CD4-positive, alpha-beta T cell treated with Interleukin-17A for 4 hours (primary cell): ENCODE measurements at regions not wholly inside any gene's neighbourhood (a gene's known extent, or its start where the extent isn't known, plus 50 kb on each side); places are given as distances from the start of the nearest gene placed in this dataset.
A peak's percentile ranks its signal among the peaks of the same experiment; 100 is the strongest.
"Not testable (repeated sequence)": the region's sequence is repeated elsewhere in the genome, so short reads cannot be mapped to it uniquely, and the experiment has no call there.

ENCODE experiments used
- DNase-seq: peaks from one replicate; pipeline ENCODE4 v3.0.0-alpha.2; 2020; ENCODE audit warnings: mixed read lengths

DNA sequence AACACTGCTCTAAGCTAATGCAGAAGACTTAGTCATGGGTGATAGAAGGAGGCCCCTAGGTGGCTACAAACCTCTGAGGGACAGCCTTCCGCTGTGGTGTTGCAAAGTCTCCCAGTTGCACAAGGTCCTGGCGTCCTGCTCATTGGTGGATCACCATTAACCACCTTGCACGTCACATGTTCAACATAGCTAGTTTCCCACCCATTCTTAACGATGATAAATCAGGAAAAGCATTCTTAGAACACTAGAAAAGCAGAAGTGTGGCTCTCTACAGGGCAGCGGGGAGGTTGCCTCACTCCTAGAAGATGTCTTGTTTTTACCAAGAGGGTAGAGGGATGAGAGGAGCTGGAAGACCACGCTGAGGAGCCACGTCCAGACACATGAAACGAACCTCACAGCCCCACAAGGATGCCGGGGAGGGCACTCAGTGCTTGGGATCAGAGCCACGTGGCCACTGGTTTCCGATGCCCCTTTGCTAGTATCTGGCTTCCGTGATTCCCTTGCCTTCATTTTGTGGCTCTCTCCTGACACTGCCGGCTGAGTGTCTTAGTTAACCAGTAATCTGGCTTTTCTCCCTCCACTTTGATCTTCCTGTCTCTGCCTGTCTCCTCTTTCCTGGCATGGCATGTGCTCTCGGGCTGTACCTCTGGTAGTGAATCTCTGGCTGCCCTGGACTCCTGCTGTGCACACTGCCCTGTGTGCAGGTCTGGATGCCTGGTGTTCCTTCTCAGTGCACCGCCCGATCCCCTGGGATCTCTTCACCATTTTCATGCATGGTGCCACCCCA lies 91.4 kb upstream of the NEDD9 start:
- no peak for DNase-seq

DNA sequence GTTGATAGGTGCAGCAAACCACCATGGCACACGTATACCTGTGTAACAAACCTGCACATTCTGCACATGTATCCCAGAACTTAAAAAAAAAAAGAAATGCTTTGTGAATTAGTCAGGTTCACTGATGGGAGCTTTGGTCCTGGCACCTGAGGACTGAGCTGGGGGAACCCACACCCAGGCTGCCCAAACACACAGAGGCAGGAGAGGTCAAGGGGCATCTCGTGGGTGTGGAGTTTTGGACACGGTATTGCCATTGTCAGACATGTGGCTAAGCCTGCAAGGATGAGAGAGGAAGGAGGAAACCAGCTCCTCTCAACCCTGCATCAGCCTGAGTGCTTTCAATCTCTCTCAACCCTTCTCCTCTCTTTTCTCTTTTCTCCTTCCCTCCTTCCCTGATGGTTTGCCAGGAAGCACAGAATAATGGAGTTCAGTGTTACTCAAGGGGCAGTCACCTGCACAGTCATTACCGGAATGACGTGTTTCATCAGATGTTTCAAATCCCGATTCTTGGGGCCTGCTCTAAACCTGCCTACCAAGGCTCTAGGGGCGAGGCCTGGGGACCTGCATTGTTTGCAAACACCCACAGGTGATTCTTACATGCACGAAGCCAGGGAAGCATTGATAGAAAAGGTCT lies 89.9 kb upstream of the NEDD9 start:
- no peak for DNase-seq

DNA sequence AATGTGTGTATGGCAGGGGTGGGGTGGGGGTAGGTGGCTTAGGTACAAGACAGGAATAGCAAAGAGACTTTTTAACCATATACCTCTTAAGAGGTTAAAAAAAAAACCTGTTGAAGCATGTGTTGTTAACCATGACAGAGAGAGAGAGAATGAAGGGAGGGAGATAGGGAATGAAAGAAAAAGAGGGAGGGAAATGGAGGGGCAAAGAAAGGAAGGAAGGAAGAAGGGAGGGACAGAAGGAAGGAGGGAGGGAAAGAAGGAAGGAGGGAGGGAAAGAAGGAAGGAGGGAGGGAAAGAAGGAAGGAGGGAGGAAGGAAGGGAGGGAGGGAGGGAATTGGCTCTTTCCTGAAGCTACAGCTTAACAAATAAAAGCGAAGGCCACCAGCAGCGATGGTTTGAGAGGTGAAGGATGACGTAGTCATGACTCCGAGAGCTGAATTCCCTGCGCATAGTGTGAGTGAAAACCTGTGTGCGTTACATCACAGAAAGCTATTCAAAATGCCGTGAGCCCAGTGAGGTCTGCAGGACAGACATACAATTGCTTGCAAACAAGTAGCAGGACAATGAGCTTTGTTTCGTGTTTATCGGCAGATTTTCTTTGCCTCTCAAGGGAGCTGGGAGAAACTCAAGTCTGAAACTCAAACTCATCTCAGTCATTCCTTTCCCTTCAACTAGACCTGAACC lies 88.6 kb upstream of the NEDD9 start:
- no peak for DNase-seq

DNA sequence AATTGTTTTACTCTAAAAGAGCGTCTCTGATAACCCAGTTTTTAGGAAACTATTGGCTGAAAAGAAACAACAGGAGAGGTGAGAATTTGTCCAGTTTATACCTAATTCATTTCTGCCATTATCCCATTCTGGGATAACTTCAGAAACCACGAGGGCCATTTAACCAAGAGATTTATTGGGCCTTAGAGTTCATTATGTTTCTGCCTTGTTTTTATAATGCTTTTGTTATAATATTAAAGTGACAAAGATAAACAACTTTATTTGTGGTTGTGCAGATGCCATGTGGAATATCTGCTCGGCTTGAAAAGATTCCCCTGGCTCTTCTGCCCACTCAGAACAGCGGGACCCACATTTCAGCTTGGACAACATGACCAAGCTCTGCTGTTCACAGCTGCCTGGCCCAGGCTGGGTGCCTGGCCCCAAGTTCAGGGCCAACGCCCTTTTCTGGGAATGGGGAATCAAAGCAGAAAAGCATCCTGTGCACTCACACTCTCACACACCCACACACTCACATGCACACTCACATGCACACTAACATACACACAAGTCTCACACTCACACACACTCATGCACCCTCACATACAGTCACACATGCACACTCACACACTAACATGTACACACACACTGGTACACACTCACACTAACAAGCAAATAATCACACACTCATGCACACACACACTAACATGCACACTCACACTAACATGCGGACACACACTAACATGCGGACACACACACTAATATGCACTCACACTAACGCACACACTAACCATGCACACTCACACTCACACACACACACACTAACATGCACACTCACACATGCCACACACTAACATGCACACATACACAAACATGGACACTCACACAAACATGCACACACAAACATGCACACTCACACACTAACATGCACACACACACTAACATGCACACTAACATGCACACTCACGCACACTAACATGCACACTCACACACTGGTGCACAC lies 86.7 kb upstream of the NEDD9 start:
- DNase-seq: no peak

DNA sequence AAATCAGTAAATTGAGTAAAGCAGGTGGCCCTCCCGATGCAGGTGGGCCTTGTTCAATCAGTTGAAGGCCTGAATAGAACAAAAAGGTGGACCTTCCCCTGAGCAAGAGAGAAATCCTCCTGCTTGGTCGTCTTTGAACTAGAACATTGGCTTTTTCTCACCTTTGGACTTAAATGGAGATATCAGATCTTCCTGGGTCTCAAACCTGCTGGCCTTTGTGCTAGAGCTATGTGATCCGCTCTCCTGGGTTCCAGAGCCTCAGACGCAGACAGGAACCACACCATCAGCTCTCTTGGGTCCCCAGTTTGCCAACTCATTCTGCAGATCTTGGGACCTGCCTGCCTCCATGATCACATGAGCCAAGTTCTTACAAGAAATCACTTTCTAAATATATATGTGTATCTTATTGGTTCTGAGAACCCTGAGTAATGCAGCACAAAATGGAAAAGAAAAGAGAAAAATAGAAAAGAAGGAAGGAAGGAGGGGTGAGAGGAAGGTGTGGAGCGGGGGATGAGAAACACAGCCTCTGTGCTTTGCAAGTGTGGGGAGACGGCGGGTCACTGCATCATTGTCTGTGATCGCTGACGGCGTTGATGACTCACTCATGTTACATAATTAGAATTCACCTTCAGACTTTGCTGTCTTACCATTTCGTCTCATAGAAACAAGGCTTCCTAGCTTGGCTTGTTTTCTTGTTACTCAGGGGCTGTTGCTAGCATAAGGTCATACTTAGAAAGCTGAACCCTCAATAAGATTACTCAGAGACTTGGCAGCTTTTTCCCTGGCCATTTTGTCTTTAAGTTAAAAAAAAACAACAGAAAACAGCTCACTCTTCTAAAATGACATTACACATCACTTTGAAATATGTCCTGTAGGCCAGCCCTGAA lies 85.7 kb upstream of the NEDD9 start:
- DNase-seq: peak; percentile 70

DNA sequence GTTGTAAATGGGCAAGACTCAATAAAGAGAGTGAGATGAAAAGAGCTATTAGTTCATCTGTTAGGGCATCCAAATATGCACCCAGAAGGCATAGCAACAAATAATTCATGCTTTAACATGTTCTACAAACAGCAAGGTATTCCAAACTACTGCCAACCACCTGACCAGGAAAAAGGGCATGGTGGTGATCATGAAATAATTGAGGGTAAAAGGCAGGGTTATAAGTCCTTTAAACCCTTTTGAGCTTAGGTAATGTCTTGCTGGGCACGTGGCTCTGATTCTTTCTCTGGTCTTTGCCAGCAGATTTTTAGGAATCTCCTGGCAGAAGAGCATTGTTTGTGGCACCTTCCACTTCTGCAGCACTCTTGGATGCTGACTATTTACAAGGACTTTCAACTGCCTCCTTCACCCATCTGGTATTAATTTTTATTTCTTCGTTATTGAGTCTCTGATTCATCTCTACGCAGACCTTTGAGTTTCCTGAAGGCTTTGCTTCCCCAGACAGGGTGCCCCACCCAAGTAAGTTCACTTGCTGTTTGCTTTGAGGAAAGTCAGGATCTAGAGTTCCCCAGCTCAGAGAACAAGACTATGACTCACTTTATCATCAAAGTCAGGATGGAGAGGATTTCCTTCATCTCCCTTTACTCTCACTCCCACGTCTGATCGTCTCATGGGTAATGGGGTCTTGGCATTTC lies 83.4 kb upstream of the NEDD9 start:
- no peak for DNase-seq

DNA sequence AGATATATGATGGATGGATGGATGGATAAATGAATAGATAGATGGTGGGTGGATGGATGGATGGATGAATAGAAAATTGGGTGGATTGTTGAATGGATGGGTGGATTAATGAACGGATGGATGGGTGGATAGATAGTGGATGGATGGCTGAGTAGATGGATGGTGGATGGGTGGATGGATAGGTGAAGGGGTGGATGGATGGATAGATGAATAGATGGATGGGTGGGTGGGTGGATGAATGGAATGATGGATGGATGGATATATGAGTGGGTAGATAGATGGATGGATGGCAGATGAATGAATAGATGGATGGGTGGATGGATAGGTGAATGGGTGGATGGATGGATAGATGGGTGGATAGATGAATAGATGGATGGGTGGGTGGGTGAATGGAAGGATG lies 80.7 kb upstream of the NEDD9 start:
- DNase-seq: no peak

DNA sequence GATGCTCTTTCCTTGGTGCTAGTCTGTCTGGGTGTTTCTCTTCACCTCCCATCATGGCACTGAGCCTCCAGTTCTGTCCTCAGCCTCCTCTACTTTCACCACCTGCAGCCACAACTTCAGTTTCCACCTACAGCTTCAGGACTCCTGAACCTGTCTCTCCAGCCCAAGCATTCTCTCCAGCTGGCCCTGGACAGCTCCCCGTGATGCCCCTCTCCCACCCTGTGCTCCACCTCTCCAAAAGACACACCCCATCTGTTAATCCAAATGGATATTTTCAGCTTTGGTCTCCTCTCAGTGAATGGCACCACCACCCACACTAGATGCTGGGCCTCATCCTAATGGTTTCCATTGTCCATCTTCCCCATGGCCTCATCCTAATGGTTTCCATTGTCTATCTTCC lies 79.5 kb upstream of the NEDD9 start:
- no peak for DNase-seq

DNA sequence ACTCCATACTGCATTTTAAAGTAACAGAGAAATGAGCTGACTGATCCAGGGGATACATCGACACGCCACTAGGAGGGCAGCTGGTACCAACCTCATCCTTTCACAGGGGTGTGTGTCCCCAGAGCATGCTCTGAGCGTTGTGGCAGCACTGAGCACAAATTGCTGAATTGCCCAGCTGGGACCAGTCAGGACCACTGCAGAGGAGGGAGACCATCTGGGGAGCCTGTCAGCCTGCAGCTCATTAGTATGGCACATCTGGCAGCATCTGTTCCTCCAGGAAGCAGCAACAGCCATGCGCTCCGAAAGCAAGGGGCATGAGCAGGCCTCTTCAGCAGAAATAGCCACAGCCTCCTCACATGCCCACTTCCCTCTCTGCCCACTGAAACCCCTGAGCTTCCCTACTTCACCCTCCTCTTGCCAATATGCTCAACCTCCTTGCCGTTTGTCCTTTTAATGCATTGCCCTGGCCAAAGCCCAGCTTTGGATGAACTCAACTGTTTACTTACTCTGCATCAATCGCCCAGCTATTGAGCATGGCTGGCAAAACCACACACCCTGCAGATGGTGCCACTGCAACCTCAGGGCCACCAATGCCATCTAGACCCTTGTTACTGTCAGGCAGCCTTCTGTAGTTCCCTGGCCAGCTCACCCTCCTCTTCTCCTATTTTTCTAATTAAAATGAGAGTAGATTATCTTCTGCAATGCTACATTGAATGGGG lies 77.6 kb upstream of the NEDD9 start:
- no peak for DNase-seq

DNA sequence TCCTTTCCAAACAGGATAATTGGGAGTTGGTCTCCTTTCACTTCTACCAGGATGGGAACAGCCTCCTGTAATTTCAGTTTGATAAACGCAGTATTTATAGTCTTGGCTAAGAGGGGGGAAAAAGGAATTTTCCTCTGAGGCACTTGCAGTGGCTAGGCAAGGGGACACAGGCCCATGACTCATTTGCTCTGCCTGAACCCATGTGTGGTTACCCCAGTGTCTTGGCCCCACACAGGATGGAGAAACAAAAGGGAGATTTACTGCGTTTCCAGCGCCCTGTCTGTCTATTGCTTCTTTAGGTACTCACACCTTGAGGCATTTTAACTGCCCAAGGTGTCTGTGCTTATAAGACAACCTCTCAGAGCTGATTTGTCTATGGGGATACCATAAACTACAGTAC lies 74.8 kb upstream of the NEDD9 start:
- no peak for DNase-seq

DNA sequence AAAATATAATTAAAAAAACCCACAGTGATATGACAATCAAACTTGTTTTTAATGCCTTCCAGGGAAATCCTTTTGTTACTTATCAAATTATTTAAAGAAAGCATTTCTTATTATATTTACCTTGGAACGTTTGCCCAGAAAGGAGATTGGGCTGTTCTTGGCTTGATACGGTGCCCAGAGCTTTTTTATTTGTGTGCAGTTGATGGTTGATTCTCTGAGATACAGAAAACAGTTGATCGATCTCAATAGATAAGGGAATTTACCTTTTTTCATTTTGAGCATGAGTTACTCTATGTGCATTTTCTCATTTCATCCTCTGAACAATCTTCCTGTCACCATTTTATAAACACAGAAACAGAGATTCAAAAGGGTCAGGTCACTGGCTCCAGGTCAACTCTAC lies 72.5 kb upstream of the NEDD9 start:
- no peak for DNase-seq

DNA sequence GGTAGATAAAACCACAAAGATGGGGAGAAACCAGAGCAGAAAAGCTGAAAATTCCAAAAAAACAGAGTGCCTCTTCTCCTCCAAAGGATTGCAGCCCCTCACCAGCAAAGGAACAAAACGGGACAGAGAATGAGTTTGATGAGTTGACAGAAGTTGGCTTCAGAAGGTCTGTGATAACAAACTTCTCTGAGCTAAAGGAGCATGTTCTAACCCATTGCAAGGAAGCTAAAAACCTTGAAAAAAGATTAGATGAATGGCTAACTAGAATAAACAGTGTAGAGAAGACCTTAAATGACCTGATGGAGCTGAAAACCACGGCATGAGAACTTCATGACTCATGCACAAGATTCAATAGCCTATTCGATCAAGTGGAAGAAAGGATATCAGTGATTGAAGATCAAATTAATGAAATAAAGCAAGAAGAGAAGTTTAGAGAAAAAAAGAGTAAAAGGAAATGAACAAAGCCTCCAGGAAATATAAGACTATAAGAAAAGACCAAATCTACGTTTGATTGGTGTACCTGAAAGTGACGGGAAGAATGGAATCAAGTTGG lies 67.5 kb upstream of the NEDD9 start:
- DNase-seq: not testable (repeated sequence)

DNA sequence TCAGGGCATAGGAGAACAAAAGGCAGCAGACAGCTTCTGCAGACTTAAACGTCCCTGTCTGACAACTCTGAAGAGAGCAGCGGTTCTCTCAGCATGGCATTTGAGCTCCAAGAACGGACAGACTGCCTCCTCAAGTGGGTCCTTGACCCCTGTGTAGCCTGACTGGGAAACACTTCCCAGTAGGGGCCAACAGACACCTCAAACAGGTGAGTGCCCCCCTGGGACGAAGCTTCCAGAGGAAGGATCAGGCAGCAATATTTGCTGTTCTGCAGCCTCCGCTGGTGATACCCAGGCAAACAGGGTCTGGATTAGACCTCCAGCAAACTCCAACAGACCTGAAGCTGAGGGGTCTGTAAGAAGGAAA lies 66.9 kb upstream of the NEDD9 start:
- not testable (repeated sequence) for DNase-seq

DNA sequence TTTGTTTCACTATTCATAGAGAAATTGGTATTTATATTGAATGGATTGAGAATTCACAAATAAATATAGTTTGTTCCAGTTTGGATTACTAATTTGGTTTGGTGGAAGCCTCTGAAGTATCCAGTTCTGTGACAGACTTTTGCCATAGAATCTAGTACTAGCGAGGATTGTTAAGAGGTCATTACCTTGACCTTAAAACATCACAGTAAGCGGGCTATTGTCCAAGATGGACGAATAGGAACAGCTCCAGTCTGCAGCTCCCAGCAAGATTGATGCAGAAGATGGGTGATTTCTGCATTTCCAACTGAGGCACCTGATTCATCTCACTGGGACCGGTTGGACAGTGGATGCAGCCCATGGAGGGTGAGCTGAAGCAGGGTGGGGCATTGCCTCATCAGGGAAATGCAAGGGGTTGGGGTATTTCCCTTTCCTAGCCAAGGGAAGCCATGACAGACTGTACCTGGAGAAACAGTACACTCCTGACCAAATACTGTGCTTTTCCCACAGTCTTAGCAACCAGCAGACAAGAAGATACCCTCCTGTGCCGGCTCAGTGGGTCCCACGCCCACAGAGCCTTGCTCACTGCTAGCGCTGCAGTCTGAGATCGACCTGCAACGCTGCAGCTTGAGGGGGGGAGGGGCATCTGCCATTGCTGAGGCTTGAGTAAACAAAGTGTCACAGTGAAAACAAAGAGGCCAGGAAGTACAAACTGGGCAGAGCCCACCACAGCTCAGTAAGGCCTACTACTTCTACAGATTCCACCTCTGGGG lies 66.4 kb upstream of the NEDD9 start:
- no peak for DNase-seq

DNA sequence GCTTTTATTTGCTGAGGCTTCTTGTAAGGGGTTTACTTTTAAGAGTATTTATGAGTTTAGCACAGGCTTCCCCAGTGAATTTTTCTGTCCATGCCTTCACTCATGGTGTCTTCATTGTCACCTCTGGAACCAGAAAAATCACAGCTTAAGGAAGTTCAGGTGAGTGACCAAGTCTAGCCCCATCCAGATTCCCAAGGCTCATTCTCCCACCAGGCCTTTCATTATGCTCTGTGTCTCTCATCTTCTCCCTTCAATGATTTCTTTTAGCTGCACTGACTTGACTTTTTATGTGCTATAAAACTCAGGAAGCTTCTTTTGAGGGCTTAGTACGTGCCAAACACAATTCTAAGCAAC lies 64.9 kb upstream of the NEDD9 start:
- no peak for DNase-seq

DNA sequence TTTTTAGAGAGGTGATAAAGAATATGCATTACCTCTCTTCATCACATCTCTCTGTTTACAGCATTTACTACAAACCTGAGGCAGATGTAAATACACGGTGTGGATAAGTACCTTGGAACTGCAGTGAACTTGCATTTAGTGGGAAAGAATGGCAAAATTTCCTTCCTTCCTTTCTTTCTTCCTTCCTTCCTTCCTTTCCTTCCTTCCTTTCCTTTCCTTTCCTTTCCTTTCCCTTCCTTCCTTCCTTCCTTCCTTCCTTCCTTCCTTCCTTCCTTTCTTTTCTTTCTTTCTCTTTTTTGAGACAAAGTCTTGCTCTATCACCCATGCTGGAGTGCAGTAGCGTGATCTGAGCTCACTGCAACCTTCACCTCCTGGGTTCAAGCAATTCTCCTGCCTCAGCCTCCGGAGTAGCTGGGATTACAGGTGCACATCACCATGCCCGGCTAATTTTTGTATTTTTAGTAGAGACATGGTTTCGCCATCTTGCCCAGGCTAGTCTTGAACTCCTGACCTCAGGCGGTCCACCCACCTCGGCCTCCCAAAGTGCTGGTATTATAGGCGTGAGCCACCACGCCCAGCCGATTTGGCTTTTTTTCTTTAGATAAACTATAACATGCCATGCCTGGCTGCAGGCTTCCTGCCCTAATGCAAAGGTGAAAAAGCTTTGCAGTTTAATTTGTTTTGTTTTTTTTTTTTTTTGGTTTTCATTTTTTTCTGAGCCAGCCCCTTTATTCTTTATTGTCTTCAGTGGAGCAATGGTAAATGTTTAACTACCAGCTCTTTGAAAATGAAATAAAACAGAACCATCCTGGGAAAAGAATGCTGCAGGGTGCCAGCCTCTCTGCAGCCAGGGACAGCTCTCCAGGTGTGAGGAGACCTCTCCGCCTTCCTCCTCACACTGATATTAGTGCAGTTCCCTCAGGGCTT lies 64.2 kb upstream of the NEDD9 start:
- no peak for DNase-seq

DNA sequence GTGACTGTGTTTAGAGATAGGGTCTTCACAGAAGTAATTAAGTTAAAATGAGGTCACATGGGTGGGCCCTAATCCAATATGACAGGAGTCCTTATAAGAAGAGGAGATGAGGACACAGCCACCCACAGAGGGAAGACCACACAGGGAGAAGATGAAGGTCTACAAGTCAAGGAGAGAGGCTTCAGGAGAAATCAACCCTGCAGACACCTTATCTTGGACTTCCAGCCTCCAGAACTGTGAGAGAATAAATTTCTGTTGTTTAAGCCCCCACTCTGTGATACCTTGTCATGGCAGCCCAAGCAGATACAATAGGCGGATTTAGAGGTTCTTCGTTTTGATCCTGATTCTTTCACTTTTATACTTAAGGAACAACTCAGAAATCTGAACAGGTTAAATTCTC lies 63.5 kb upstream of the NEDD9 start:
- no peak for DNase-seq

DNA sequence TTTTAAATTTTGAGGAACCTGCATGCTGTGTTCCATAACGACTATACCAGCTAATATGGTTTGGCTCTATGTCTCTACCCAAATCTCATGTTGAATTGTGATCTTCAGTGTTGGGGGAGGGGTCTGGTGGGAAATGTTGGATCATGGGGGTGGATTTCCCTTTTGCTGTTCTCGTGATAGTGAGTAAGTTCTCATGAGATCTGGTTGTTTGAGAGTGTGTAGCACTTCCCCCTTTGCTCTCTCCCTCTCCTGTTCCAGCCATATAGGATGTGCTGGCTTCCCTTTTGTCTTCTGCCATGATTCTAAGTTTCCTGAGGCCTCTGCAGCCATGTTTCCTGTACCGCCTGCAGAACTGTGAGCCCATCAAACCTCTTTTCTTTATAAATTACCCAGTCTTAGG lies 61.8 kb upstream of the NEDD9 start:
- no peak for DNase-seq
